CD4-positive, alpha-beta T cell treated with Interleukin-10 for 1 hour (primary cell): ENCODE measurements at regions not wholly inside any gene's neighbourhood (a gene's known extent, or its start where the extent isn't known, plus 50 kb on each side); places are given as distances from the start of the nearest gene placed in this dataset.

ENCODE experiments used
- DNase-seq: peaks from one replicate; pipeline ENCODE4 v3.0.0-alpha.2; 2020

DNA sequence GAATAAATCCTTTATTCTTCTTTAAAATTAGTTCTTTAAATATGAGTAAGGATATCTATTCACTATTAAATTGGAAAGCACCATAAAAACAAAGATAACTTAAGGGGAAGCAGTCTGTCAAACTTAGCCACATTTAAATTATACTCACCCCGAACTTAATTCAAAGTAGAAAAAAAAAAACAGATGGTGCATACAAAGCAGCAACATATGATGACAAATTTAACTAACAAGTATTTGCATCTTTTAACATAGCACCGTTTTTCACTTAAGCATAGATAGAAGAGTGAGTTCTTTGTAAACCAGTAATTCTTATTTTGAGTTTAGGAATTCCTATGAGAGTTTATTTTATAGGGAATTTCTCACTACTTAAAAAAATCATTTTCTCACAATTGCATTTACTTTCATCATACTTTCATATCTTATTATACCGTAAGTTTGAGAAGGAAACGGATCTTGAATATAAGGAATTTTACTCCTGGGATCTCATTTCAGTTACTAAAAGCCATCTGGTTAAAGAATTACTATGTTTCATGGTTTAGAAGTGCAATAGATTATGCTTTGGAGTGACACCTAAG, 828.2 kb upstream of the MAP3K7 start:
- DNase-seq = no peak

DNA sequence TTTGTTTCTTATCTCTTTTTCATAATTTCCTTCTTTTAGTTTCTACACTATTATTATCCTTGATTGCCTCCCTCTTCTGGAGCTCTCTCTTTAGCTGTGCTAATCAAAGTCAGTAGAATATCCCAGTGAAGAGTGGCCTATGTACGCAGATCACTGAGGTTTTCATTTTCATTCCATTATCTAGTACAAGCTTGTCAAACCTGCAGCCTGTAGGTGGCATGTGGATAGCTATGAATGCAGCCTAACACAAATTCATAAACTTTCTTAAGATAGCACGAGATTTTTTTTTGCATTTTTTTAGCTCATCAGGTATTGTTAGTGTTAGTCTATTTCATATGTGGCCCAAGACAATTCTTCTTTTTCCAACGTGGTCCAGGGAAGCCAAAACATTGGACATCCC, 825.7 kb upstream of the MAP3K7 start:
- DNase-seq = no peak

DNA sequence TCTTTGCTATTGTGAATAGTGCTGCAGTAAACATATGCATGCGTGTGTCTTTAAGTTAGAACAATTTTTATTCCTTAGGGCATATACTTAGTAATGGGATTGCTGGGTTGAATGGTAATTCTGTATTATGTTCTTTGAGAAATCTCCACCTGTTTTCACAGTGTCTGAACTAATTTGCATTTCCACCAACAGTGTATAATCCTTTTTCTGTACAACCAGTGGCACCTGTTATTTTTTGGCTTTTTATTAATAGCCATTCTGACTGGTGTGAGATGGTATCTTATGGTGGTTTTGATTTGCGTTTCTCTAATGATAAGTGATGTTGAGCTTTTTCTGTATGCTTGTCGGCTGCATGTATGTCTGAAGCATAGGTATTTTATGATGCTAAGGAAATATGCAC, 820.8 kb upstream of the MAP3K7 start:
- no peak for DNase-seq

DNA sequence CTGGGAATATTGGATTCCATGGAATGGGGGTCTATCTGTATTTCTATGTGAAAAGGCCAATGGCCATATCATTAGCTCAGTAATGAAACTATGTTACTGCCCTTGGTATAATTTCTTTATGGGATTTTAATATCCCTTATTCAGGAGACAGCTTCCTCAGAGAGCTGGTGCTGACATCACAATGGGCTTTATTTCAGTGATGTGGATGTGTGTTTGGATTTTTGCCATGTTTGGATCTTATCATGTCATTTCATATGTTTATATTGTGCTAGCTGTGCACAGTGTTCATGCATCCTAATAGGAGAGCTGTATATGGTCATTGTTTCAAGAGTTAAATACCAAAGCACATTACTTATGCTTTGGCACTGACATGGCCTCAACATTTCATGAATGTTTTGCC, 806.1 kb upstream of the MAP3K7 start:
- DNase-seq = no peak

DNA sequence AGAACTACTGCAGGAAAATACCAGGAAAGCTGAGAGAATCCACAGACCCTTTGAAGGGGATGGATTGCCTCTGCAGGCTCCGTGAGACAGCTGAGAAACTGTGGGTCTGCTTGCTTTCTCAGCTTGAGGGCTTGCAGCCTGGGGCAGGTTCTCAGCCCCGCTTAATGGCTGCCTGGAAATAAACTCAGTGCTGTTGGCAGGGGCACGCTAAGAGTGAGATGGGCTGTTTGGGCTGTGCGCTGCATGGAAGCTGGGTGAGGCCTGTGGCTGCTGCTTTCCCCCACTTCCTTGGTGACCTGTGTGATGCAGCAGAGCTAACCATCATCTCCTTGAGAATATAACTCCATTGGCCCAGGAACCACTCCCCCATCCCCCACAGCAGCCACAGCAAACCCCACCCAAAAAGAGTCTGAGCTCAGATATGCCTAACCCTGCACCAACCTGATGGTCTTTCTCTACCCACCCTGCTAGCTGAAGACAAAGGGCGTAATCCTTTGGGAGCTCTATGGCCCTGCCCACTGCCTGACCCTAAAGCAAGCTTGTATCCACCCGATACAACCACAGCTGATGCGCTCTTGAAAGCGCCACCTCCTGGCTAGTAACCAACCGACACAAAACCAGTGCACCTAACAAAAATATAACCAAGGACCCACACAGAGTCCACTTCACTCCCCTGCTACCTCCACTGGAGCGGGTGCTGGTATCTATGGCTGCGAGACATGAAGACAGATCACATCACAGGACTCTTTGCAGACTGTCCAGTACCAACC, 800.6 kb upstream of the MAP3K7 start:
- DNase-seq = no peak

DNA sequence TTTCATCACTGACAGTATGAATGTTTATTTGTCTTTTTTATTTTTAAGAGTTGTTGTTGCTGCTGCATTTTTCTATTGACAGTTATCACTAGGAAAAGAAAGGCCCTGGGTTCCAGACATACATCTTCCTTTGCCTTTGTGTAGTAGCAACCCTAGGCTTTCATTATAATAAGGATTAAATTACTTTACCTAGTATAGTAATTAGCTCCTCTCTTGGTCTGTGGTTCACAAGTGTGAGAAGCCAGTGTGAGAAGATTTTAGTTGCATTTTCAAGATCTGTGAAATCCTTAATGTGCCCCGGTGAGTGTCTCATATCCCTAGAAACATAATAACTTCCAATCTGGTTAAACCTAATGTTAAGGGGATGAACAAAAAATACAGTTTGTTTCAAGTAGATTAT, 799.3 kb upstream of the MAP3K7 start:
- DNase-seq = no peak

DNA sequence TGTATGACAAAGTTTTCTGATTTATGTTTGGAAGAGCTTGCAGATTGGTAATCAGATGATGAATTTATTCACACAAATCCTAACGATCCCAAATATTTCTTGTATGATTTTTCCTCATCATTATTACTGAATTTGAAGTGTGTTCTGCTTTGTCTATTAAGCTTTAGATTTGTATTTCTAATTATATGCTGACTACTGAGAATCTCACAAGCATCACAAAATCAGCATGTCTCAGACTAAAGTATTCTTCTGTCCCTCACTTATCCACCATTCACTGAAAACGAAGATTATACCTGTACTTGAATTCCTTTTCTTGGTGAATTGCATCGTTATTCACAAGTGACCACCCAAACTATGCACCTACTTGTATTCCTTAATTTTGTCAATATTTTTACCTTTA, 796.3 kb upstream of the MAP3K7 start:
- DNase-seq = no peak

DNA sequence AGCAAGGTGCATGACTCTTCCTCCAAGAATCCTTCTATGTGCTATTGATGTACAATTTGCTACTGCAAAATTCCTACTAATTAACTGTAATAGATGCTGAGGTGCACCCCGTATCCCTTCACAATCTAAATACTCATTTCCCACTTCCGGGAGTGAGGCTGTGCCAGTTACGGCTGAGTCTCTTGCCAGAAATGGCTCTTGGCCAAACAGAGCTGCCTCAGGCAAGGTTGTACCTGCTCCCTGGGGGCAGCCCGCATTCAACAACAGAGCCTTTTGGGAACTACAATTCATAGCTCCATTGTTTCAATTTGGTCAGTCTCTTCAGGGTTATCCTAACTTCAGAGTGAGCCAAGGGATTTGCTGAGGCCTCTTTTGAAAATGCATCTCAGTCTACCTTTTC, 789.8 kb upstream of the MAP3K7 start:
- DNase-seq = no peak

DNA sequence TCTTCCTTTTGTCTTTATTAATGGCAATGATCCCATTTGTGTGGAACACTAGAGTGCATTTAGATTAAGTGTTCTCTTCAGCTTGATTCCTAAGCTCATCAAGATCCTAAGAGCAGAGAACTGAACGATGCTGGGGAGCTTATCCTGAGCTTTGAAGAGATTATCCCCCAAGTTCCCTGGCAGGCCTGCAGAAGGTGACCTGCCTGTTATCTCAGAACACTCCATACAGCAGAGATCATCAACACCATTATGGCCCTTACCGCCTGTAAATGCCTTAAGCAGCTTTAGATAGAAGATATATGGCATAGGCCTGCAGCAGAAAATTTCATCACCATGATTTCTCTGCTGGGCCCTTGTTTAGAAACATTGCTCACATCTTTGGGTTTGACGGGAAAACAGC, 779.9 kb upstream of the MAP3K7 start:
- DNase-seq = no peak

DNA sequence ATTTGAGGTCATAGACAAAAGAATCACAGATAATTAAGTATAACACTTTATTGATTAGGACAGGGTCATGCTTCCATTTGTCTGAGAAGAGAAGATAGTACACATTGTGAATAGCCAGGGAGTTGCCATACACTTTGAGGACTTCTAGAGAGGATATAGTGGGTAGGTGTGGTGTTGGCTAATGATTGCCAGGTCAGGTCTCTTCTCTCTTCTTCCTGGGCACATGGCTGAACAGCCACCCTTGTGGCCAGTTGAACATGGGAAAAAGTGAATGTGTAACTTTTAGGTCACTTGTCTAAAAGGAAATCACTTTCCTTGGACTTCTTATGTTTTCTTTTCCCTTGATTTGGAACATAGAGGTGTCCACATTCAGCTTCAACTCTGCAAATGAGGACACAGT, 772.1 kb upstream of the MAP3K7 start:
- DNase-seq = no peak

DNA sequence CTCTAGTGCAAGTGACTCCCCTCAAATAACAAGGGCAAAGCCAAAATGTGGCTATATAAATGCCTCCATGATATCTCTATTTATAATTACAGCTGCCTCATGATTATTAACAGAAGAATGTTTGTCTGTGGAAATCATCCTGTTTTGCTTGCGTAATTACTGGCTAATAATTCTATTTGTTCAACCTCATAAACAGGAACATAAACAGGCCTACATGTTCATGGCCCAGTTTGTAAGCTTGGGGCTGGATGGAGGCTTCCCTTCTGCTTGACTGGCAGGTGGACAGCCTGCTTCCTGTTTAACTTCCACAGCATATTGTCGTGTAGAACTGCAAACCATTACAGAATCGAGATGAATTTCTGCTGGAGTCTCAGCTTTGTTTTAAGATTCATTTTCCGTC, 766.0 kb upstream of the MAP3K7 start:
- no peak for DNase-seq

DNA sequence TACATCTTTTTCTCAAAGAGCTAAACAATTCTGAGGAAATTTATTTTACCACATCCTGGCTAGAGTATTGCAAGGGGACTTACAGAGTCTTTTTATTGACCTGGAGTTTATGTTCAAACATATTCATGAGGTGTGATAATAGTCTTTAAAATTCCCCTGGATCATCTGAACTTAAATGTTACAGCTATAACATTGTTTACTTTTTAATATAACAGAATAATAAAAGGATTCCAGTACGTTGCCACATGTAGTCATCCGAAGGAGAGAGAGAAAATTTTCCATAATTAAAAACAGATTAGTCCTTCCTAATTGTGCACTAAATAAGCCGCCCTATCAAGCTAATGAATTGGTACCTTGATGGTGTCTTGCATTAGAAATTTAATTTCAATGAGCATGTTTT, 765.4 kb upstream of the MAP3K7 start:
- no peak for DNase-seq

DNA sequence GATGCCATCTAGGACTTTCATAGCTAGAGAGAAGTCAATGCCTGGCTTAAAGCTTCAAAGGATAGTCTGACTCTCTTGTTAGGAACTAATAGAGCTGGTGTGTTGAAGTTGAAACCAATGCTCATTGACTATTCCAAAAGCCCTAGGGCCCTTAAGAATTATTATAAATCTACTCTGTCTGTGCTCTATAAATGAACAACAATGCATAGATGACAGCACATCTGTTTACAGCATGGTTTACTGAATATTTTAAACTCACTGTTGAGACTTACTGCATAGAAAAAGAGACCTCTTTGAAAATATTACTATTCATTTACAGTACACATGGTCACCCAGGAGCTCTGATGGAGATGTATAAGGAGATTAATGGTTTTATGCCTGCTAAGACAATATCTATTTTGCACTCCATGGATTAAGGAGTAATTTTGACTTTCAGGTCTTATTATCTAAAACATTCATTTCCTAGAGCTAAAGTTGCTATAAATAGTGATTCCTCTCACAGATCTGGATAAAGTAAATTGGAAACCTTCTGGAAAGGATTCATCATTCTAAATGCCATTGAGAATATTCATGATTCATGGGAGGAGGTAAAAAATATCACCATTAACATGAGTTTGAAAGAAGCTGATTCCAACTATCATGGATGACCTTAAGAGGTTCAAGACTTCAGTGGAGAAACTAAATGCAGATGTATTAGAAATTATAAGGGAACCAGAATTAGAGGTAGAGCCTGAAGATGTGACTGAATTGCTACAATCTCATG, 763.5 kb upstream of the MAP3K7 start:
- no peak for DNase-seq

DNA sequence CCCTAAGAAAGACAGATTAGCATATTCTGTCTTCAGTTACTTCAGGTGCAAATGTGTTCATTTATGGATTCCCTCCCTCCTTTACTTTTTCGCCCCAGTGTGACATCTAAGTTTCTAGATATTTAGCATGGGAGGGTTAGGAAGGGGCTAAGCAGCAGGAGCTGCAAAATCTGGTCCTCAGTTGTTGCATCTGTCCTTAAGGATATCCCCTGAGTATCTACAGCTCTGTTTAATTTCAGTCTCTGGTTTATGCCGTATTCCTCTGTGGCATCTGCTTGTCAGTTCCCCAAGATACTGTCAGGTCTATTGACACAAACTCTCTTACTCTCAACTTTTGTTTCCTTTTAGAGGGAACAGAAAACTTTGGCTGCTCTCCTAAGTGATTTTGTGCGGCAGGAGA, 754.6 kb upstream of the MAP3K7 start:
- no peak for DNase-seq

DNA sequence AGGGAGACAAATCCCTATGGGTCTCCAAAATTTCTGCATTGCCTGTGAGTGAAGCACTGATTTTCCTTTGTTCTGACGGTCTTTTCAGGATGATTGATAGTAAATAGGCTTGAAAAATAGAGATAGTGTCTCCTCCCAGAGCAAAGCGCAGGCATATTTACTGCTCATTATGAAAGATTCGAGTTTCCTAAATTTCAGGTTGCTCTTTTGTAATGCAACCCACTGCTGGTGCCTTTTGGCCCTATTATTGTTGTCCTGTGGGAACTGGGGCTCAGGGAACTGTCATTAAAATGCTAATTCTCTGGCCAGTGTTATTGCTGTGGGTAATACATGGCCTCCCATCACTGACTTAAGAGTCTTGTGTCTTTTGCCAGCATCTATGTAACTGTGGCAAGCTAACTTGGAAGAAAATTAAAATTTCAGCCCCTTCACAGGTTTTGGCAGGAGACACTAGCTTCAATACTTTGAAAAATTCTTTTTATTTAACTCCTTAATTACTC, 754.1 kb upstream of the MAP3K7 start:
- DNase-seq = no peak

DNA sequence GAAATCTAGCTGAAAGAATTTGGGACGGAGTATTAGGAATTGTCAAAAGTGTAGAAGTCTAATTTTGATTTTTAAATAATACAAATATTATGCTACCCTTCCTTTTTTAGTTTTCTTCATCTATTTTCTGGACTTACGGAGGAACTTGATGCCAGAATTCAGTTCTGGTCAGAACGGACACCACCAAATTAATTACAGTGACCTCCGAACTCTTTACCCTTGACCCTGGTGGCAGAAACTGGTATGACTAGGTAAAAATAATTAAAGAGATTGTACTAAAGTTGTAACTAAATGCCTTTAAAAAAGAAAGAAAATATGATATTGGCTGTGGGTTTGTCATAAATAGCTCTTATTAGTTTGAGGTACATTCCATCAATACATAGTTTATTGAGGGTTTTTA, 751.1 kb upstream of the MAP3K7 start:
- no peak for DNase-seq

DNA sequence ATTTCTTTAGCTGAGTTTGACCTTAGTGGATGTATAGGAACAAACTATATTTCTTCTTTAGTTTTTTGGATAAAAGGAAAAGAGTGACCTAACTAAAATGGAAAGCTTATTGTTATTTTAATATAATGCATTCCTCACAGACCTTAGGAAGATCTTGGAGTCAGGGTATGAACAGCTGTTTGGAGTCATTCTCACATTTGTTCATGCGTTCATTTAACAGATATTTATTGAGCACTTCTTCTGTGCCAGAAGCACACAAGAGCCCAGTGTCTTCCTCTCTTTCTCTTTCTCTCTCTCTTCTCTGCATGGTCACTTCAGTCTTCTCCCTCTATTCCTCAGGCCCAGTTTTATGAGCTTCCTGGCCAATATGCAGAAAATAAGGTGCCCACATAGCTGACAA, 744.0 kb upstream of the MAP3K7 start:
- no peak for DNase-seq

DNA sequence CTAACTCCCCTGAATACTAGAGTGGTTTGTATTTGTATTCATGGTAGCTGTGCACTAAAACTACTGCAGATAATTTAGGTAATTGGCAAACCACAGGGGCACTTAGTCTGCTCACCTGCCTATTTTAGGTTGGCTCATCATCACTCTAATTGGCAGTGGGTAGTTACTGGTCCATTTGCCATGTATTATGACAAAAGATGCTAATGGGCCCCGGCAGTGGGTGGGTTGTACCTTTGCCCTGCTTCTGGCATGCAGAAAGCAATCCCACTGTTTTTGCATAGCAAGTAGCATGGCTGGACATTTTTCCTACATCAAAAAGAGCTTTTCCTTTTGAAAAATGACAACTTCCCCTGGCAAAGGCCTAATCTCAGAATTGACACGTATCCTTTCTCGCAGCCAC, 741.4 kb upstream of the MAP3K7 start:
- no peak for DNase-seq

DNA sequence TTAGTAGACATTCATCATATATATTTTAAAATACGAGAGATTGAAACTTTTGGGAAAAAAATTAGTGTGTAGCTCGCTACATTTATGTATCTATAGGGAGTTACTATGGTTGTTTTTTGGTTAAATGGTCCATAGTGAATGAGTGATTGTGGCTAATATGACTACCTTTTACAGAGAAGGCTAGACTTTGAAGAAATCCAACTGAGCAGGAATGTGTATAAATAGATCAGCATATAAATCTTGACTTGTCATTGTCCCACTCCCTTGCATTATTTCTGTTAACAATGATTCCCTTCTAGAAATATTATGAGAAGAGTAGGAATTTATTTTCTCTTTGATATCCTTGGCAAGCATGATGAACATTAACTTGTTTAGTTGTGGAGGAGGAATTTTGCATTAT, 737.8 kb upstream of the MAP3K7 start:
- DNase-seq = no peak

DNA sequence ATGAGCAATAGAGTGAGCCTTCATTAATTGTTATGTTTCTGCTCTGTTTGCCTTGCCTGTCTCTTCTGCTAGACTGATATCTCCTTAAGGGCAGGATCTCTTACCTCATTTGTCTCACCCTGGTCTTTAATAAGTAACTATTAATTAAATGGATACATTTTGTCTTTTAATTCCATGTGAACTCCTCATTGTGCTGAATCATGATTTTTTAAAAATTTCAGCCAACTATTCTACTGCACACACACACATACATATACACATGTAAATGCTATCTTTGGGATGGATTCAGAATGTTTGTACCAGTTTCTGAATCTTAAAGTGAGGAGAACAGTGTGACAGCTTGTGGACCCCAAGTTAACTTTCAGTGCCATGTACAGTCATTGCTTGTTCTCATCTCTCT, 731.1 kb upstream of the MAP3K7 start:
- DNase-seq = no peak

DNA sequence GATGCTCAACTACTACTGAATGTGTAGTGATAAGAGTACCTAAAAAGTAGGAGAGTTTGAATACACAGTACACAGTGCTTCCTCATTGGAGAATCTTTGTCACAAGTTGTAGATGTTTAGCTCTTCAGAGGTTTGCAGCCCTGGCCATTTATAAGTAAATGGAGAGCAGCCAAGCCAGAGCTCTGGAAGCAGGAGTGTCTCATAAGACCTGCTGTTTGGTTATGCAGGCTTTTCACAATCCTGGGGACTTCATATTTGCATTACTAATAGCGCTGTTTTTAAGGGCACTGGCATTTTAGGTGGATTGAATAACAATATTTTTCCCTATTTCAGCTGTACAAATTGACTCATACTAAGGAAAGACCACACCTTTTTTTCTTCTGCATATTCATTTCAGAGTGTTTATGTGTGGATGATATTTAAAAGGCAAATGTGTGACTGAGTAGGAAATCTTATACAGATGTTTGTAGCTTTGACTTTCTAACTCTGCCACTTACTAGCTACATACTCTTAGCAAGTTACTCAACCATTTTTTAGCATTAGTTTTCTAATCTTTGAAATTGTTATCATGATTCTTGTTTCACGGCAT, 730.5 kb upstream of the MAP3K7 start:
- DNase-seq = no peak

DNA sequence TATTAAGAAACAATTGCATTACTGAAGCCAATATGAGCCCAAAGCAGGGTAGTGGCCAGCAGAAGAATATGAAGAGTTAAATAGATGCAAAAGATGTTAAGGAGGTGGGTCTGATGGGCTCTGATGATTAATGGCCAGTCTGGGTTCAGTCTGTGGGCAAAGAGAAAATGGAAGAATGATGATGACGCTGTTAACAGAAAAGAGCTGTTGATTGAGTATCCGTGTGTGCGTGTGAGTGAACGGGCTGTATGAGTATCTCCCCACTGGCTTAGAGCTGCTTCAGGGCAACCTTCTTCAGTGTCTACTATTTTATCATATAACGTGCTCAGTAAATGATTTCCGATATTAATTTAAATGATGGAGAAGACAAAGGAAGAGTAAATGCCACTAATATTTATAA, 723.3 kb upstream of the MAP3K7 start:
- DNase-seq = no peak

DNA sequence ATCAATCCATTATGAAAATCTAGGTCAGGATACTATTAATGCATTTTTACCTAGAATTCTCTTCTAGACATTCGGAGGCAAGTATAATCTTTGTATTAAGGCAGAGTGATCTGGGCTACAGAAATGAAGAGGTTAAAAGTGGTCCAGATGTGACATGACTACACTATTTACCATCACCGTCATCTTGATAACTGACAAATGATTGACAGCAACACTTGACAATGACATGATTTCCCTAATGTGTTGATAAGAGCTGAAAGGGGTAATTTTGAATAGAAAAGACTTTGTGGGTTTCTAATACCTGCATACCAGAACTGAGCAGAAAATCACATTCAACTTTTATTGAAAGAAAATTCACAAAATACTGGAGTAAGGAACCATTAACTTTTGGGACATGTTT, 718.9 kb upstream of the MAP3K7 start:
- DNase-seq = no peak

DNA sequence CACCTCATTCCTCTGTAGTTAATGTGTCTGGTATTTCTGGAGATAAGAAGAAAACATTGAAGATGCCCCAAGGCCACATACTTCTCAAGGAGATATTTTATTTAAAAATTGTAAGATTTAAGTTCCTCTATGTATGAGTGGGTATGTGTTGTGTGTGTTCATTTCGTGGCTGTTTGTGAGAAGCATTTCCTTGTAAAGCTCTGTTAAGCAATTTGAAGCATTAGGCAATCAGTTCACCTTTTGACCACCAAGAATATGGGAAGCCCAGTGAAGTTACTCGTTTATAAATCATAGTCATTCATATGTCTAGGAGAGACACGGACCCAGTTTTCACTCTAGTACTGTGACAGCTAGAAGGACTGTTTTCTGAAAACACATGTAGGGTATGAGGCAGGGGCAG, 717.6 kb upstream of the MAP3K7 start:
- DNase-seq = no peak
